ENCODE measurements at regions not wholly inside any gene's neighbourhood (a gene's known extent, or its start where the extent isn't known, plus 50 kb on each side); places are given as distances from the start of the nearest gene placed in this dataset.

- no peak for TF ChIP-seq ZBTB40 (IDR thresholded peaks at IDR 0.05)
- TF ChIP-seq ZBTB40 (CRISPR knock-in tag; IDR thresholded peaks at IDR 0.05) = no peak
- TF ChIP-seq POGK (CRISPR knock-in tag; conservative IDR thresholded peaks at IDR 0.05) = no peak
- TF ChIP-seq SIX1 (CRISPR knock-in tag; IDR thresholded peaks at IDR 0.05; ENCODE audit: borderline replicate concordance) = no peak
- no peak for TF ChIP-seq SNAPC4 (CRISPR knock-in tag; IDR thresholded peaks at IDR 0.05)
- no peak for TF ChIP-seq JDP2 (CRISPR knock-in tag; IDR thresholded peaks at IDR 0.05; ENCODE audit: borderline replicate concordance)
- no peak for TF ChIP-seq NCOA1 (CRISPR knock-in tag; IDR thresholded peaks at IDR 0.05)
- no peak for TF ChIP-seq AKAP8 (CRISPR knock-in tag; IDR thresholded peaks at IDR 0.05)
- no peak for TF ChIP-seq KLF16 (CRISPR knock-in tag; IDR thresholded peaks at IDR 0.05)
Observed at GRCh38 chr15:77808075-77808474, 175.4 kb upstream of the LINGO1 start (continued).
